ENCODE measurements at regions not wholly inside any gene's neighbourhood (a gene's known extent, or its start where the extent isn't known, plus 50 kb on each side); places are given as distances from the start of the nearest gene placed in this dataset.
"Not testable (repeated sequence)": the region's sequence is repeated elsewhere in the genome, so short reads cannot be mapped to it uniquely, and the experiment has no call there.

DNA sequence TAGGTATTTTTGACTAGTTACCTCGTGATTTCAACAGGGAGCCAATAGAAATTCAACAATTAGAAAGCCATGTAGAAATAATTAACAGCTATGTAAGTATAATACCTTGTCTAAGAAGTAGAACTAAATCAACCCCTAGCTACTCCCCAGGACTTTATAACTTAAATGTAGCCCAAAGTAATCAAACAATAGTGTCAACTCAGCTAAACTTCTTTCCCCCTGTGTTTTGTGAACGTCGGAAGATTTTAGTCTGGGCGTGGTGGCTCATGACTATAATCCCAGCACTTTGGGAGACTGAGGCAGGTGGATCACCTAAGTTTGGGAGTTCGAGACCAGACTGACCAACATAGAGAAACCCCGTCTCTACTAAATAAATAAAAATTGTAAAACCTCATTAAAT lies 579.9 kb upstream of the NCAM2 start:
- in situ Hi-C loops (cut with HindIII; ENCODE audit: low sequenced_read_pairs) = no loop called here
- no peak for DNase-seq (ENCODE audit: low spot score)

GRCh38 chr21:20419772-20420171 lies 578.4 kb upstream of the NCAM2 start:
- no peak for DNase-seq (ENCODE audit: low spot score)
- in situ Hi-C loops (cut with HindIII; ENCODE audit: low sequenced_read_pairs) = no loop called here

- no peak for DNase-seq (ENCODE audit: low spot score)
- in situ Hi-C loops (cut with HindIII; ENCODE audit: low sequenced_read_pairs) = no loop called here
Measured at GRCh38 chr21:20424943-20425342, 573.3 kb upstream of the NCAM2 start.

DNA sequence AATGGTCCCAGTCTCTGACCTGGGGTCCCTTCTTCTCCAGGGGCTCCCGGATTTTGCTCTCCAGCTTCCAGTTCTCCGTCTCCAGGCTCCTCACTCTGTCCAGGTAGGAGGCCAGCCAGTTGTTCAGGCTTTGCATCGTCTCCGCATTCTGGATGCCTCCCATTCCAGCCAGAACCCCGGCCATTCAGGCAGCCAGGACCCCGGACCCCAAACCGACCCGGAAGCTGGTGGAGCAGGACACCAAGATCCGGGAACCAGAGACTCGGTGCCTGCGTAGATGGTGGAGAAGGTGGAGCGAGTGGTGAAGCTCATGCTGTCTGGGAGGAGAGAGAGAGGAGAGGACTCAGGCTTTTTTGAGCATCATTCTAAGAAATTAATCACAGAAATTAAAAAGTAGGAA lies 572.4 kb upstream of the NCAM2 start:
- DNase-seq (ENCODE audit: low spot score) = no peak
- in situ Hi-C loops (cut with HindIII; ENCODE audit: low sequenced_read_pairs) = no loop called here

- DNase-seq (ENCODE audit: low spot score) = no peak
Measured at GRCh38 chr21:20440338-20440737, 557.9 kb upstream of the NCAM2 start.

DNA sequence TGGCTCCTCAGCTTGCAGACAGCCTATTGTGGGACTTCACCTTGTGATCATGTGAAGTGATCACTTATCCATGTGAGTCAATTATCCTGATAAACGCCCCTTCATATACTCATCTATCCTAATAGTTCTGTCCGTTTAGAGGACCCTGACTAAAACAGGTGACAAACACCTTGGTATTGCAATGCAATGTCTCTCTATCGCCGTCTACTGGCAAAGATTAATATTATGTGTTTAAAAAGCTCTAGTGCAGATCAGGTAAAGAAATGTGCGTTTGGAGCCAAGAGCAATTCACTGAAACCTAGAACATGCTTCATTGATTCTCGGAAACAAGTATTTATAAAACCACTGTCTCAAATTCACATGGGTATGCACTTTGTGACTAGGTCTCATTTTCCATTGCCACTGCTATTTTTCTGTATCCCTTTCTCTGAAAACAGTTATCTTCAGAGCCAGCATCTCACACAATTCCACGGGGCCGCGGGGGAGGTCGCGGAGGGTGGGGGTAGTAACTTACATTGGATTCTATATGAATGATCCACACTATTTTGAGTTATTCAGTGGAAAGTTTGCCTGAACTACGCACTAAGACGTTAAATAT lies 554.6 kb upstream of the NCAM2 start:
- no peak for DNase-seq (ENCODE audit: low spot score)
- in situ Hi-C loops (cut with HindIII; ENCODE audit: low sequenced_read_pairs) = no loop called here

More at GRCh38 chr21:20440338-20440737, 557.9 kb upstream of the NCAM2 start:
- in situ Hi-C loops (cut with HindIII; ENCODE audit: low sequenced_read_pairs) = no loop called here

DNA sequence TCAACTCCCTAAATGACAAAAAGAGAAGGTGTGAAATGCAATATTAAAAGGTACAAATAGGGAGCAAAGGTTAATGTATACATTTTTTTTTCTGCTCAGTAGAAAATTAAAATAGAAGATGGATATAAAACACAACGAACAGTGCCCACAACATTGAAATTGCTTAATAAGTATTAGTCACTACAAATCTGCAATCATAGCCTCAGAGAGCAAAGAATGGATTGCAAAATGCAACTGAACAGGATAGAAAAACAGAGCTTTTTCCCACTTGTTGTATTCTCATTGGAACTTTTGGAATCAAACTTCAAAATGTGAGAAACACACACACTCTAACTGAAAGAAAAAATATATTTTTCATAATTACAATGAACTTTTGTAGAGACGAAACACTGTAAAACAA lies 552.2 kb upstream of the NCAM2 start:
- no peak for DNase-seq (ENCODE audit: low spot score)
- in situ Hi-C loops (cut with HindIII; ENCODE audit: low sequenced_read_pairs) = no loop called here

GRCh38 chr21:20451046-20451445 lies 547.2 kb upstream of the NCAM2 start:
- in situ Hi-C loops (cut with HindIII; ENCODE audit: low sequenced_read_pairs) = no loop called here

GRCh38 chr21:20452935-20453334 lies 545.3 kb upstream of the NCAM2 start:
- no peak for DNase-seq (ENCODE audit: low spot score)
- in situ Hi-C loops (cut with HindIII; ENCODE audit: low sequenced_read_pairs) = no loop called here

More at GRCh38 chr21:20451046-20451445, 547.2 kb upstream of the NCAM2 start:
- no peak for DNase-seq (ENCODE audit: low spot score)

DNA sequence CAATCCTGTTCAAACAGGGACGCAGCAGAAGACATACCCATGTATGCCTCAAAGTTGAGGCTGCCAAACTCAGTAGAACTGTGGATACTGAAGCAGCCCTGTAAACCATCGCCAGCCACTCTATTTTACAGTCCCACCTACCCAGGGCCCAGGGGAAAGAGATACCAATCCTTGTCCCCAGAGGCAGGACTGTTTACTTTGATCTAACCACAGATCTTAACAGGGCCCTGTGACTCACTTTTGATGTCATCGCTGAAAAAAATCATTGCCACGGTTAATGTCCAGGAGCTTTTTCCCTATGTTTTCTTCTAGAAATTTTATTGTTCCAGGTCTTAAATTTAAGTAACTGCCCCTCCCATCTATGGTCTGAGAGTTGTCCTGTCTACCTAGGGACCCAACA lies 538.4 kb upstream of the NCAM2 start:
- in situ Hi-C loops (cut with HindIII; ENCODE audit: low sequenced_read_pairs) = no loop called here

GRCh38 chr21:20463362-20463761 lies 534.8 kb upstream of the NCAM2 start:
- DNase-seq (ENCODE audit: low spot score) = no peak
- in situ Hi-C loops (cut with HindIII; ENCODE audit: low sequenced_read_pairs) = no loop called here

More for the DNA sequence above, 538.4 kb upstream of the NCAM2 start:
- DNase-seq (ENCODE audit: low spot score) = no peak

DNA sequence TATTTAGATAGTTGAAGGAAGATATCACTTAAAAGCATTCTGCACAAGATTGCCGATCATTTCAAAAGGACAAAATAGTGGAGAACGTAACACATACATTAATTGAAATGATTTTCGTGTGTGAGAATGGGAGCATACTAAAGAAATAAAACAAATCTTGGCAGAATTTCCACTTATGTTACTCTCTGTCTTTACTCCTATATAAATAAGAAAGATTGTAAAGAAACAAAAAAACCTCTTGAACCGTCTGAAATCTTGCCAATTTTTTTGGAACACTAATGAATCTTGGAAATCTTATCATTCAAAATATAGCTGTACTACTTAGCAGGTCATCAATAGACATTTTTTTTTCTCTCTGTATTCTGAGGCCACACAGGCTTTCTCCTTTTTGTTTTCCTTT lies 528.8 kb upstream of the NCAM2 start:
- in situ Hi-C loops (cut with HindIII; ENCODE audit: low sequenced_read_pairs) = no loop called here
- DNase-seq (ENCODE audit: low spot score) = no peak

GRCh38 chr21:20486303-20486702 lies 511.9 kb upstream of the NCAM2 start:
- no peak for DNase-seq (ENCODE audit: low spot score)
- in situ Hi-C loops (cut with HindIII; ENCODE audit: low sequenced_read_pairs) = no loop called here

- DNase-seq (ENCODE audit: low spot score); in situ Hi-C loops (cut with HindIII; ENCODE audit: low sequenced_read_pairs): not testable (repeated sequence)
Measured at GRCh38 chr21:20502915-20503314, 495.3 kb upstream of the NCAM2 start.

- no peak for DNase-seq (ENCODE audit: low spot score)
- in situ Hi-C loops (cut with HindIII; ENCODE audit: low sequenced_read_pairs) = no loop called here
Measured at GRCh38 chr21:20507783-20508182, 490.4 kb upstream of the NCAM2 start.

- no peak for DNase-seq (ENCODE audit: low spot score)
- in situ Hi-C loops (cut with HindIII; ENCODE audit: low sequenced_read_pairs) = no loop called here
Measured at GRCh38 chr21:20511216-20511880, 486.9 kb upstream of the NCAM2 start.

- DNase-seq (ENCODE audit: low spot score) = no peak
- in situ Hi-C loops (cut with HindIII; ENCODE audit: low sequenced_read_pairs) = no loop called here
Measured at GRCh38 chr21:20515446-20515845, 482.8 kb upstream of the NCAM2 start.

GRCh38 chr21:20519076-20519475 lies 479.1 kb upstream of the NCAM2 start:
- no peak for DNase-seq (ENCODE audit: low spot score)
- in situ Hi-C loops (cut with HindIII; ENCODE audit: low sequenced_read_pairs) = no loop called here

DNA sequence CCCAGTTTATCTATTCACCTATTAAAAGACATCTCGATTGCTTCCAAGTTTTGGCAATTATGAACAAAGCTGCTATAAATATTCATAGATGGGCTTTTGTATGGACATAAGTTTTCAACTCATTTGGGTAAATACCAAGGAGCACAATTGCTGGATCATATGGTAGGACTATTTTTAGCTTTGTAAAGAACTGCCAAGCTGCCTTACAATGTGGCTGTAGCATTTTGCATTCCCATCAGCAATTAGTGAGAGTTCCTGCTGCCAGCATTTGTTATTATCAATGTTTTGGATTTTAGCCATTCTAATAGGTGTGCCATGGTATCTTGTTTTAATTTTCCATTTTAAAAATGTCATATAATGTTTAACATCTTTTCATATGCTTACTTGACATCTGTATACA lies 475.6 kb upstream of the NCAM2 start:
- in situ Hi-C loops (cut with HindIII; ENCODE audit: low sequenced_read_pairs) = no loop called here

DNA sequence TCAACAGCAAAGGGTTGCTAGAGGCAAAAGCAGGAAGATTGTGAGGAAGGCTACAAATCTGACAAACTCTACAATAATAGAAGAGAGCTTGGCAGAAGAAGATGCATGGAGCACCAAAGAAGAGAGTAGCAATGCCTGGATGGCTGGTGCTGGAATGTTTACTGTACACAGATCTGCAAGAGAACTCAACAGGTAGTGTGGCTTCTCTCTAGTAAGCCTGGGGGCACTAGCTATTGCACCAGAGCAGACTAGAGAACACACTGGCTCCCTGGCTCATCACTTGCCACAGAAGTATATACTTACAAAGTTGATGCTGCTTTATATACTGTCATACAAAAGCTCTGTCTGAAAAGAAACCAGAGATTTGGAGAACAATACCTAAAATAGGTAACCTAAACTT lies 475.0 kb upstream of the NCAM2 start:
- DNase-seq (ENCODE audit: low spot score) = no peak
- in situ Hi-C loops (cut with HindIII; ENCODE audit: low sequenced_read_pairs) = no loop called here

More for the DNA sequence above, 475.6 kb upstream of the NCAM2 start:
- no peak for DNase-seq (ENCODE audit: low spot score)

Data from G401 (cell line).